ENCODE measurements at regions not wholly inside any gene's neighbourhood (a gene's known extent, or its start where the extent isn't known, plus 50 kb on each side); places are given as distances from the start of the nearest gene placed in this dataset.

DNA sequence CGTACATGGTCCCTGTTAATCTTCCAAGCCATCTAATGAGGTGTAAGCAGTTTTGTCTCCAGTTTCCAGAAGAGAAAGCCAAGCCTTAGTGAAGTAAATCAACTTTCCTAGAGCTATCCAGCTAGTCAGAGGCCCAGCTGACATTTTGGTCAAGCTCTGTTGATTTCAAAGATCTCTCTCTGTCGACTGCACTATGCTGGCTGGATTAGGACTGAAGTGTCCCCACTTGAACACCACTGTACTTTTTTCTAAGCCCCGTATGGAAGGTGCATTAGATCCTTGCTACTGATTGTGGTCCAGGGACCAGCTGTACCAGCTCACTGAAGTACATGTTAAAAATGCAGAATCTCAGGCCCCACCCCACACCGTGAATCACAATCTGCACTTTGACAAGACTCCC, 176.5 kb upstream of the NAV2 start:
- H3K27me3 ChIP-seq (ENCODE audit: insufficient read depth, poor library complexity, severe bottlenecking) = no peaks in the 10 kb centered on the region
- H3K27ac ChIP-seq (replicated peaks) = no peak overlapping the region
- TF ChIP-seq CTCF (IDR thresholded peaks at IDR 0.05; ENCODE audit: insufficient read depth, low read length) = no peak
- TF ChIP-seq SPI1 (IDR thresholded peaks at IDR 0.05; ENCODE audit: borderline replicate concordance, low read depth) = no peak
- no peak for TF ChIP-seq REST (IDR thresholded peaks at IDR 0.05; ENCODE audit: insufficient replicate concordance, low read depth)
- no peak for TF ChIP-seq POLR2AphosphoS5 (IDR thresholded peaks at IDR 0.05; ENCODE audit: low read depth)
- TF ChIP-seq GABPA (IDR thresholded peaks at IDR 0.05; ENCODE audit: low read depth) = no peak
- no peak for DNase-seq (ENCODE audit: low read depth in 1 of 2, low spot score in 1 of 2)
- no peak overlapping the region for H3K4me3 ChIP-seq (replicated peaks; ENCODE audit: insufficient read depth, low read length)

- no peaks in the 10 kb centered on the region for H3K27me3 ChIP-seq (ENCODE audit: insufficient read depth, poor library complexity, severe bottlenecking)
- H3K27ac ChIP-seq (replicated peaks) = no peak overlapping the region
- no peak for TF ChIP-seq GABPA (IDR thresholded peaks at IDR 0.05; ENCODE audit: low read depth)
- no peak for TF ChIP-seq SPI1 (IDR thresholded peaks at IDR 0.05; ENCODE audit: borderline replicate concordance, low read depth)
- TF ChIP-seq POLR2AphosphoS5 (IDR thresholded peaks at IDR 0.05; ENCODE audit: low read depth) = no peak
- TF ChIP-seq CTCF (IDR thresholded peaks at IDR 0.05; ENCODE audit: insufficient read depth, low read length) = no peak
- no peak for TF ChIP-seq REST (IDR thresholded peaks at IDR 0.05; ENCODE audit: insufficient replicate concordance, low read depth)
- H3K4me3 ChIP-seq (replicated peaks; ENCODE audit: insufficient read depth, low read length) = no peak overlapping the region
- no peak for DNase-seq (ENCODE audit: low read depth in 1 of 2, low spot score in 1 of 2)
These were observed 182.1 kb upstream of the NAV2 start for GRCh38 chr11:19530505-19530904.

DNA sequence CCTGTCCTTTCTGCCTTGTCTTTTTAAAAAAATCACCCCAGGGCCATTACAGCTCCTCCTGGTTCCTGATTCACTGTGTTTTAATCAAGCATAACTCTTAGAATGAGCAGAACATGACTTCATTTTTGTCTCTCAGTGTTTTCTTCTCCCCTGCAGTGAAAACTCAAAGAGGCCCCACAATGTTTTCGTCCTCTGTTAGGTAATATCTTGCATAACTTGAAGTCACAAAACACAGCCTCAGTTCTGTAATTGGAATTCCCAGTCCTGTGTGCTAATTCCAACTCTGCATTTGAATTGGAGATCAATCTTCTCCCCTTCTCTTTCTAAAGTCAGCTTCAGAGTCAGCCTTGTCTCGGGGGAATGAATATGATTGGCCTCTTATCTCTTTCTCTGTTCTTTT, 186.5 kb upstream of the NAV2 start:
- no peak overlapping the region for H3K4me3 ChIP-seq (replicated peaks; ENCODE audit: insufficient read depth, low read length)
- no peaks in the 10 kb centered on the region for H3K27me3 ChIP-seq (ENCODE audit: insufficient read depth, poor library complexity, severe bottlenecking)
- no peak overlapping the region for H3K27ac ChIP-seq (replicated peaks)
- DNase-seq (ENCODE audit: low read depth in 1 of 2, low spot score in 1 of 2) = no peak
- TF ChIP-seq GABPA (IDR thresholded peaks at IDR 0.05; ENCODE audit: low read depth) (no peak), CTCF (IDR thresholded peaks at IDR 0.05; ENCODE audit: insufficient read depth, low read length) (no peak), REST (IDR thresholded peaks at IDR 0.05; ENCODE audit: insufficient replicate concordance, low read depth) (no peak), SPI1 (IDR thresholded peaks at IDR 0.05; ENCODE audit: borderline replicate concordance, low read depth) (no peak), POLR2AphosphoS5 (IDR thresholded peaks at IDR 0.05; ENCODE audit: low read depth) (no peak)

Measured in HL-60 (cell line).